Erythroblast (primary cell): ENCODE measurements at regions not wholly inside any gene's neighbourhood (a gene's known extent, or its start where the extent isn't known, plus 50 kb on each side); places are given as distances from the start of the nearest gene placed in this dataset.

ENCODE experiments used
- GATA1 ChIP-seq: IDR thresholded peaks from 2 replicates; pipeline ENCODE4 v1.6.1; 2011; ENCODE audit warnings: low read depth, mild to moderate bottlenecking, control low read depth, low read length, moderate library complexity
- POLR2A ChIP-seq: IDR thresholded peaks from 2 replicates; pipeline ENCODE4 v1.6.1; 2011; ENCODE audit warnings: mild to moderate bottlenecking, low read length

GRCh38 chr16:79395591-79395990, 204.9 kb downstream of the MAF start:
- TF ChIP-seq POLR2A: no peak
- TF ChIP-seq GATA1: no peak
